Neural cell (in vitro differentiated cells): ENCODE measurements at regions not wholly inside any gene's neighbourhood (a gene's known extent, or its start where the extent isn't known, plus 50 kb on each side); places are given as distances from the start of the nearest gene placed in this dataset.

Experiments
- H2AFZ ChIP-seq: fragments of 200-600, 300-800 bp; sonication (generic), shearing (Covaris generic); 2 replicates; pipeline ENCODE4 v1.6.0; 2014; ENCODE audit warnings: low read depth, mild to moderate bottlenecking, antibody characterized with exemption, low read length, moderate library complexity
- H3F3A ChIP-seq: fragments of 200-600 bp; shearing (Covaris generic); 2 replicates; pipeline ENCODE4 v1.6.1; 2016; ENCODE audit warnings: mild to moderate bottlenecking, moderate library complexity, mixed read lengths, antibody characterized with exemption, low read length; ENCODE audit not compliant: insufficient read depth, poor library complexity, severe bottlenecking
- H3K27ac ChIP-seq: fragments of 200-600, 300-800 bp; sonication (generic), shearing (Covaris generic); 2 replicates; pipeline ENCODE4 v1.5.1; 2014; ENCODE audit warnings: mild to moderate bottlenecking, low read length, moderate library complexity
- H3K27me3 ChIP-seq: fragments of 300-800, 200-600 bp; sonication (generic), shearing (Covaris generic); 2 replicates; pipeline ENCODE4 v1.6.0; 2014; ENCODE audit warnings: mild to moderate bottlenecking, low read depth, low read length, moderate library complexity; ENCODE audit not compliant: insufficient read depth
- H3K36me3 ChIP-seq: fragments of 300-800, 200-600 bp; sonication (generic), shearing (Covaris generic); 2 replicates; pipeline ENCODE4 v1.5.1; 2014; ENCODE audit warnings: mild to moderate bottlenecking, antibody characterized with exemption, low read length, moderate library complexity; ENCODE audit not compliant: insufficient read depth
- H3K4me2 ChIP-seq: fragments of 300-800, 200-600 bp; sonication (generic), shearing (Covaris generic); 2 replicates; pipeline ENCODE4 v1.6.0; 2014; ENCODE audit warnings: mild to moderate bottlenecking, low read length
- H3K4me3 ChIP-seq: fragments of 300-800, 200-600 bp; sonication (generic), shearing (Covaris generic); 2 replicates; pipeline ENCODE4 v1.5.1; 2014; ENCODE audit warnings: mild to moderate bottlenecking, low read length, moderate library complexity
- H3K79me2 ChIP-seq: fragments of 200-600 bp; shearing (Covaris generic); replicated peaks from 2 replicates; pipeline ENCODE4 v1.6.0; 2014; ENCODE audit warnings: mild to moderate bottlenecking, low read length, moderate library complexity; ENCODE audit not compliant: insufficient read depth
- H3K9ac ChIP-seq: fragments of 300-800, 200-600 bp; sonication (generic), shearing (Covaris generic); 2 replicates; pipeline ENCODE4 v1.6.1; 2016; ENCODE audit warnings: mild to moderate bottlenecking, low read length, mixed read lengths
- H3K9me2 ChIP-seq: fragments of 200-600 bp; shearing (Covaris generic); 2 replicates; pipeline ENCODE4 v1.6.1; 2016; ENCODE audit warnings: mild to moderate bottlenecking, low read length, mixed read lengths; ENCODE audit not compliant: insufficient read depth
- H3K9me3 ChIP-seq: fragments of 200-600, 300-800 bp; sonication (generic), shearing (Covaris generic); 2 replicates; pipeline ENCODE4 v1.6.1; 2016; ENCODE audit warnings: mild to moderate bottlenecking, mixed run types, low read length, moderate library complexity, mixed read lengths
- H4K20me1 ChIP-seq: fragments of 200-600 bp; shearing (Covaris generic); 2 replicates; pipeline ENCODE4 v1.6.1; 2016; ENCODE audit warnings: mild to moderate bottlenecking, mixed run types; ENCODE audit not compliant: insufficient read depth
- CTCF ChIP-seq: fragments of 450-650 bp; IDR thresholded peaks from 2 replicates; pipeline ENCODE4 v1.5.1; 2014; ENCODE audit warnings: antibody characterized with exemption, mild to moderate bottlenecking, moderate library complexity; ENCODE audit not compliant: poor library complexity, severe bottlenecking
- EP300 ChIP-seq: fragments of 450-650 bp; conservative IDR thresholded peaks from 2 replicates; pipeline ENCODE4 v1.6.1; 2014; ENCODE audit warnings: antibody characterized with exemption, mild to moderate bottlenecking, moderate library complexity; ENCODE audit not compliant: poor library complexity, severe bottlenecking
- EZH2 ChIP-seq: fragments of 200-600, 300-800 bp; shearing (Covaris generic), sonication (generic); IDR thresholded peaks from 2 replicates; pipeline ENCODE4 v1.6.1; 2014; ENCODE audit warnings: antibody characterized with exemption, low read length, borderline replicate concordance, mild to moderate bottlenecking; ENCODE audit not compliant: insufficient read depth, poor library complexity, severe bottlenecking
- MXI1 ChIP-seq: fragments of 450-650 bp; conservative IDR thresholded peaks from 2 replicates; pipeline ENCODE4 v1.6.1; 2014; ENCODE audit warnings: antibody characterized with exemption, mild to moderate bottlenecking; ENCODE audit not compliant: poor library complexity, severe bottlenecking
- POLR2AphosphoS5 ChIP-seq: IDR thresholded peaks from 2 replicates; pipeline ENCODE4 v1.6.1; 2012
- RAD21 ChIP-seq: fragments of 450-650 bp; conservative IDR thresholded peaks from 2 replicates; pipeline ENCODE4 v1.6.1; 2014; ENCODE audit warnings: antibody characterized with exemption, mild to moderate bottlenecking, moderate library complexity
- REST ChIP-seq: IDR thresholded peaks from 2 replicates; pipeline ENCODE4 v1.6.1; 2012; ENCODE audit warnings: borderline replicate concordance
- SMC3 ChIP-seq: fragments of 450-650 bp; conservative IDR thresholded peaks from 2 replicates; pipeline ENCODE4 v1.6.1; 2014; ENCODE audit warnings: antibody characterized with exemption, mild to moderate bottlenecking, moderate library complexity; ENCODE audit not compliant: poor library complexity
- TAF1 ChIP-seq: IDR thresholded peaks from 2 replicates; pipeline ENCODE4 v1.6.1; 2012; ENCODE audit warnings: low read depth

GRCh38 chr3:124174910-124175874, 183.3 kb upstream of the ROPN1 start:
- H3K36me3 ChIP-seq = no peaks in the 10 kb centered on the region
- H3K79me2 ChIP-seq = peaks cover 3% of the 10 kb centered on the region
- H3K4me2 ChIP-seq = no peak overlapping the region
- no peak overlapping the region for H3K9ac ChIP-seq
- no peak overlapping the region for H2AFZ ChIP-seq
- no peaks in the 10 kb centered on the region for H4K20me1 ChIP-seq
- no peaks in the 10 kb centered on the region for H3K9me2 ChIP-seq
- no peaks in the 10 kb centered on the region for H3K9me3 ChIP-seq
- H3F3A ChIP-seq = no peaks in the 10 kb centered on the region
- no peak for TF ChIP-seq EZH2
- TF ChIP-seq POLR2AphosphoS5 = no peak
- no peak for TF ChIP-seq CTCF
- no peak for TF ChIP-seq EP300
- no peak for TF ChIP-seq SMC3
- no peak for TF ChIP-seq RAD21
- TF ChIP-seq REST = no peak
- TF ChIP-seq TAF1 = no peak
- TF ChIP-seq MXI1 = no peak
- H3K4me3 ChIP-seq = no peak overlapping the region
- no peaks in the 10 kb centered on the region for H3K27me3 ChIP-seq
- no peak overlapping the region for H3K27ac ChIP-seq

GRCh38 chr3:124177071-124177470, 185.1 kb upstream of the ROPN1 start:
- Histone ChIP-seq H3K4me3 (no peak overlapping the region), H3K36me3 (no peaks in the 10 kb centered on the region), H3K9ac (no peak overlapping the region), H3K79me2 (peaks cover 3% of the 10 kb centered on the region), H3K27ac (no peak overlapping the region), H3K9me3 (no peaks in the 10 kb centered on the region), H3K4me2 (no peak overlapping the region), H3K9me2 (no peaks in the 10 kb centered on the region), H4K20me1 (no peaks in the 10 kb centered on the region), H3F3A (no peaks in the 10 kb centered on the region), H2AFZ (no peak overlapping the region), H3K27me3 (no peaks in the 10 kb centered on the region)
- no peak for TF ChIP-seq SMC3
- TF ChIP-seq CTCF = no peak
- no peak for TF ChIP-seq POLR2AphosphoS5
- no peak for TF ChIP-seq TAF1
- TF ChIP-seq RAD21 = no peak
- TF ChIP-seq REST = no peak
- TF ChIP-seq EP300 = no peak
- TF ChIP-seq EZH2 = no peak
- TF ChIP-seq MXI1 = no peak
